K562 (cell line): ENCODE measurements at regions not wholly inside any gene's neighbourhood (a gene's known extent, or its start where the extent isn't known, plus 50 kb on each side); places are given as distances from the start of the nearest gene placed in this dataset.

Source experiments
- ATAC-seq: fragments of 200-7000 bp; cut with Tn5 transposase; 3 replicates; pipeline ENCODE4 v1.9.1; 2020; ENCODE audit warnings: moderate library complexity
- BruUV-seq: library from RNA; stranded (reverse); fragments of 400-500 nt; replicated peaks from 2 replicates; lab custom pipeline; 2021; lab: Mats Ljungman, UMichigan
- CTCF ChIA-PET: fragments of 300-600 bp; formaldehyde crosslinking; extraction: SDS; loops from one replicate; lab custom pipeline; 2021; ENCODE audit warnings: low intra/inter-chr PET ratio; lab: Yijun Ruan, JAX
- POLR2A ChIA-PET: fragments of 300-600, 350-650 bp; sonication (Branson Sonifier 250); formaldehyde crosslinking; extraction: SDS; loops from one replicate; lab custom pipeline; 2021; ENCODE audit warnings: antibody characterized with exemption, inconsistent platforms; lab: Yijun Ruan, JAX
- DNase-seq, 4 experiments: peaks; one replicate each; pipeline versions ENCODE4 v3.0.0 to v3.0.0-alpha.2; 2011 to 2018; ENCODE audit warnings: low spot score in 3 of 4, mixed read lengths in 3 of 4; ENCODE audit errors: extremely low read depth in 1 of 4
- FAIRE-seq: peaks from 2 replicates; lab custom pipeline; 2011; peaks lifted over from hg19 to GRCh38; lab: Jason Lieb, UNC
- H2AFZ ChIP-seq: 2 replicates; pipeline ENCODE4 v1.6.0; 2011; ENCODE audit warnings: low read depth, low read length, control low read depth, inconsistent platforms
- H3K27ac ChIP-seq: fragments of 200-600 bp; 3 replicates; pipeline ENCODE4 v1.8.0; 2011; ENCODE audit warnings: low read depth, mild to moderate bottlenecking, control low read depth, inconsistent platforms, low read length, moderate library complexity, mixed read lengths; ENCODE audit errors: extremely low read depth
- H3K27me3 ChIP-seq, 2 experiments: fragments of 300-600 bp in 1 of 2; 2 replicates in 1 of 2; 3 replicates in 1 of 2; pipeline versions ENCODE4 v1.6.0 to v1.8.0; 2011; ENCODE audit warnings: inconsistent platforms in 2 of 2, low read length in 2 of 2, mild to moderate bottlenecking in 1 of 2, mixed read lengths in 1 of 2, moderate library complexity in 1 of 2; ENCODE audit not compliant: control insufficient read depth in 2 of 2, insufficient read depth in 2 of 2
- H3K36me3 ChIP-seq: fragments of 300-600 bp; 3 replicates; pipeline ENCODE4 v1.8.0; 2011; ENCODE audit warnings: mild to moderate bottlenecking, low read length, inconsistent platforms; ENCODE audit not compliant: control insufficient read depth, insufficient read depth
- H3K4me1 ChIP-seq, 2 experiments: fragments of 200-600 bp in 1 of 2; replicated peaks in 1 of 2; 2 replicates in 1 of 2; 3 replicates in 1 of 2; pipeline versions ENCODE4 v1.5.1 to v1.8.0; 2011; ENCODE audit warnings: inconsistent platforms in 2 of 2, low read length in 2 of 2, mild to moderate bottlenecking in 1 of 2, mixed read lengths in 1 of 2, moderate library complexity in 1 of 2; ENCODE audit not compliant: control insufficient read depth in 2 of 2, insufficient read depth in 2 of 2
- H3K4me2 ChIP-seq: 2 replicates; pipeline ENCODE4 v1.6.1; 2011; ENCODE audit warnings: low read length, control low read depth, inconsistent platforms, mixed read lengths; ENCODE audit not compliant: insufficient read depth
- H3K4me3 ChIP-seq: fragments of 200-600 bp; sonication (generic), shearing (Covaris generic); 2 replicates; pipeline ENCODE4 v1.5.1; 2016; ENCODE audit warnings: control low read depth, inconsistent platforms
- H3K79me2 ChIP-seq: fragments of 200-600 bp; 3 replicates; pipeline ENCODE4 v1.8.0; 2011; ENCODE audit warnings: low read length, inconsistent platforms; ENCODE audit not compliant: control insufficient read depth, insufficient read depth
- H3K9ac ChIP-seq, 2 experiments: 2 replicates each; pipeline versions ENCODE4 v1.6.0 to v1.6.1; 2011; ENCODE audit warnings: low read depth in 2 of 2, low read length in 2 of 2, control low read depth in 1 of 2, inconsistent platforms in 1 of 2, mild to moderate bottlenecking in 1 of 2, mixed read lengths in 1 of 2; ENCODE audit not compliant: insufficient read depth in 1 of 2
- H3K9me1 ChIP-seq: one replicate; pipeline ENCODE4 v1.6.0; 2011; ENCODE audit warnings: inconsistent platforms, mild to moderate bottlenecking, low read length, moderate library complexity; ENCODE audit not compliant: control insufficient read depth, insufficient read depth
- H3K9me3 ChIP-seq: replicated peaks from 2 replicates; pipeline ENCODE4 v1.5.1; 2011; ENCODE audit warnings: low read depth, low read length, inconsistent platforms; ENCODE audit not compliant: control insufficient read depth, insufficient read depth
- H4K20me1 ChIP-seq: replicated peaks from 2 replicates; pipeline ENCODE4 v1.6.1; 2011; ENCODE audit warnings: low read length, inconsistent platforms, mixed read lengths; ENCODE audit not compliant: control insufficient read depth, insufficient read depth
- E2F1 ChIP-seq: sonication (generic); formaldehyde crosslinking; IDR thresholded peaks from 2 replicates; pipeline ENCODE4 v1.8.1; 2023; ENCODE audit warnings: mild to moderate bottlenecking, missing genetic modification reagents, moderate library complexity
- HMBOX1 ChIP-seq: sonication (generic); IDR thresholded peaks from 2 replicates; pipeline ENCODE4 v1.6.1; 2016
- HOXB6 ChIP-seq: fragments of 250-450 bp; sonication (Bioruptor Pico); IDR thresholded peaks from 2 replicates; pipeline ENCODE4 v1.5.1; 2022; ENCODE audit warnings: mild to moderate bottlenecking, borderline replicate concordance
- MAFG ChIP-seq: fragments of 450-650 bp; conservative IDR thresholded peaks from 2 replicates; pipeline ENCODE4 v1.6.1; 2016; ENCODE audit warnings: missing genetic modification characterization, missing compliant biosample characterization
- MAZ ChIP-seq, 2 experiments: fragments of 450-650 bp in 1 of 2; sonication (generic) in 1 of 2; formaldehyde crosslinking; IDR thresholded peaks in 1 of 2; conservative IDR thresholded peaks in 1 of 2; 2 replicates each; pipeline versions ENCODE4 v1.4.0 to v1.5.0; 2020; ENCODE audit warnings: mild to moderate bottlenecking in 1 of 2, missing genetic modification reagents in 1 of 2
- NFATC3 ChIP-seq: fragments of 450-650 bp; IDR thresholded peaks from 2 replicates; pipeline ENCODE4 v1.6.1; 2017; ENCODE audit warnings: mild to moderate bottlenecking
- PPARD ChIP-seq: fragments of 250-450 bp; sonication (Bioruptor Pico); IDR thresholded peaks from 2 replicates; pipeline ENCODE4 v1.8.0; 2022; ENCODE audit warnings: inconsistent platforms, mild to moderate bottlenecking, moderate library complexity
- TCF15 ChIP-seq: fragments of 250-450 bp; sonication (Bioruptor Pico); IDR thresholded peaks from 2 replicates; pipeline ENCODE4 v1.8.0; 2022; ENCODE audit warnings: moderate library complexity, mild to moderate bottlenecking, inconsistent platforms
- TFAP4 ChIP-seq: sonication (generic); formaldehyde crosslinking; IDR thresholded peaks from 2 replicates; pipeline ENCODE4 v1.8.0; 2022; ENCODE audit warnings: missing genetic modification reagents, mild to moderate bottlenecking, moderate library complexity, borderline replicate concordance
- ZBTB11 ChIP-seq, 3 experiments: fragments of 200-800 bp in 1 of 3; fragments of 250-450 bp in 1 of 3; fragments of 450-650 bp in 1 of 3; sonication (Bioruptor Pico) in 1 of 3; sonication (Bioruptor generic) in 1 of 3; formaldehyde crosslinking in 1 of 3; IDR thresholded peaks; 2 replicates each; pipeline versions ENCODE4 v1.6.1 to v1.8.0; 2016 to 2022; ENCODE audit warnings: mild to moderate bottlenecking in 2 of 3, missing genetic modification characterization in 2 of 3, missing compliant biosample characterization in 1 of 3, moderate library complexity in 1 of 3
- ZNF232 ChIP-seq: sonication (generic); formaldehyde crosslinking; IDR thresholded peaks from 2 replicates; pipeline ENCODE4 v1.8.0; 2022; ENCODE audit warnings: mild to moderate bottlenecking, missing genetic modification reagents
- ZNF384 ChIP-seq: IDR thresholded peaks from 2 replicates; pipeline ENCODE4 v1.6.1; 2012; ENCODE audit warnings: low read depth, low read length, improper control_type of control experiment
- ZNF740 ChIP-seq, 3 experiments: fragments of 200-800 bp in 1 of 3; sonication (Bioruptor generic) in 1 of 3; sonication (generic) in 1 of 3; formaldehyde crosslinking in 1 of 3; IDR thresholded peaks; 2 replicates each; pipeline versions ENCODE4 v1.6.1 to v1.8.0; 2016 to 2022; ENCODE audit warnings: mild to moderate bottlenecking in 2 of 3, missing compliant biosample characterization in 2 of 3, missing genetic modification characterization in 2 of 3, missing genetic modification reagents in 1 of 3
- WGBS: fragments of 100-300 bp; shearing (Covaris generic); methylation state at CpG from one replicate; pipeline ENCODE4 v1.1.6; 2016; ENCODE audit warnings: low coverage, mixed read lengths; ENCODE audit not compliant: insufficient coverage; ENCODE audit errors: missing lambda C conversion rate; 5-methylcytosine and 5-hydroxymethylcytosine counted together
- in situ Hi-C: fragments of 300-500 bp; cut with MboI; formaldehyde crosslinking; loops from 4 replicates; pipeline ENCODE4 v1.15.0; 2018; ENCODE audit warnings: inconsistent platforms, mixed read lengths
- intact Hi-C: fragments of 100-400 bp; cut with micrococcal nuclease; formaldehyde crosslinking; loops from 2 replicates; pipeline ENCODE4 v1.14.2; 2022

GRCh38 chr14:40100544-40101196, 668.4 kb upstream of the FBXO33 start:
- H3K36me3 ChIP-seq = no peaks in the 10 kb centered on the region
- 0% methylated on average over 1 of the region's 1 CpG for WGBS
- POLR2A ChIA-PET = no interaction called here
- H3K4me2 ChIP-seq = no peak overlapping the region
- no peaks in the 10 kb centered on the region for H3K9me1 ChIP-seq
- no TSS peak for BruUV-seq
- H3K9ac ChIP-seq = no peak overlapping the region
- no peaks in the 10 kb centered on the region for H3K27me3 ChIP-seq
- ATAC-seq = no peak
- CTCF ChIA-PET = no interaction called here
- no peak overlapping the region for H2AFZ ChIP-seq
- no peak overlapping the region for H3K27ac ChIP-seq
- H3K4me3 ChIP-seq = no peak overlapping the region
- FAIRE-seq = no peak
- H3K9me3 ChIP-seq = no peaks in the 10 kb centered on the region
- no peaks in the 10 kb centered on the region for H4K20me1 ChIP-seq
- intact Hi-C loops (no loop called here), in situ Hi-C loops (no loop called here)
- no peaks in the 10 kb centered on the region for H3K79me2 ChIP-seq
- no peaks in the 10 kb centered on the region for H3K4me1 ChIP-seq
- DNase-seq = no peak
- TF ChIP-seq NFATC3 (no peak), ZNF740 (CRISPR knock-in tag; IDR thresholded peaks at IDR 0.05) (no peak), ZNF740 (tag; IDR thresholded peaks at IDR 0.05) (no peak), TFAP4 (CRISPR knock-in tag) (no peak), PPARD (CRISPR knock-in tag) (no peak), ZNF384 (no peak), TCF15 (CRISPR knock-in tag) (no peak), HOXB6 (CRISPR knock-in tag) (no peak), HMBOX1 (no peak), ZNF232 (CRISPR knock-in tag) (no peak), MAZ (CRISPR knock-in tag; conservative IDR thresholded peaks at IDR 0.05 in 1 of 2, IDR thresholded peaks at IDR 0.05 in 1 of 2) (no peak), ZBTB11 (CRISPR knock-in tag; IDR thresholded peaks at IDR 0.05) (no peak), MAFG (tag) (no peak), E2F1 (CRISPR knock-in tag) (no peak)
